OCI-LY7 (cell line): ENCODE measurements at regions not wholly inside any gene's neighbourhood (a gene's known extent, or its start where the extent isn't known, plus 50 kb on each side); places are given as distances from the start of the nearest gene placed in this dataset.
"Not testable (repeated sequence)": the region's sequence is repeated elsewhere in the genome, so short reads cannot be mapped to it uniquely, and the experiment has no call there.

Experiments used
- BruUV-seq: library from RNA; stranded (reverse); fragments of 400-500 nt; replicated peaks from 2 replicates; lab custom pipeline; 2021; lab: Mats Ljungman, UMichigan
- CTCF ChIA-PET: fragments of 300-600 bp; sonication (Branson Sonifier 250); formaldehyde crosslinking; loops from one replicate; lab custom pipeline; 2022; ENCODE audit warnings: antibody characterized with exemption; ENCODE audit not compliant: unreplicated experiment; lab: Charles Lee
- POLR2A ChIA-PET: fragments of 300-600 bp; sonication (Branson Sonifier 250); formaldehyde crosslinking; loops from one replicate; lab custom pipeline; 2022; ENCODE audit warnings: antibody characterized with exemption; lab: Charles Lee
- DNase-seq: peaks from one replicate; pipeline ENCODE4 v3.0.0-alpha.2; 2015; ENCODE audit warnings: low spot score
- H2AFZ ChIP-seq: fragments of 200-600 bp; sonication (generic), shearing (Covaris generic); 2 replicates; pipeline ENCODE4 v1.6.1; 2014; ENCODE audit warnings: mild to moderate bottlenecking, antibody characterized with exemption, low read length, moderate library complexity
- H3K27ac ChIP-seq: fragments of 200-600 bp; sonication (generic); 2 replicates; pipeline ENCODE4 v1.5.1; 2014; ENCODE audit warnings: mixed run types, low read depth, mild to moderate bottlenecking, moderate library complexity, low read length, inconsistent platforms; ENCODE audit not compliant: poor library complexity, severe bottlenecking
- H3K36me3 ChIP-seq: fragments of 200-600 bp; sonication (generic); 2 replicates; pipeline ENCODE4 v1.6.1; 2014; ENCODE audit warnings: mild to moderate bottlenecking, antibody characterized with exemption, low read length, moderate library complexity, mixed read lengths; ENCODE audit not compliant: insufficient read depth
- H3K4me1 ChIP-seq: fragments of 200-600 bp; sonication (generic); 2 replicates; pipeline ENCODE4 v1.5.1; 2014; ENCODE audit warnings: mild to moderate bottlenecking, low read length; ENCODE audit not compliant: insufficient read depth, poor library complexity, severe bottlenecking
- H3K4me2 ChIP-seq: fragments of 200-600 bp; sonication (generic); 2 replicates; pipeline ENCODE4 v1.6.1; 2014; ENCODE audit warnings: mild to moderate bottlenecking, low read length
- H3K4me3 ChIP-seq: fragments of 200-600 bp; sonication (generic); 2 replicates; pipeline ENCODE4 v1.5.1; 2014; ENCODE audit warnings: mild to moderate bottlenecking, low read depth, low read length; ENCODE audit not compliant: poor library complexity, severe bottlenecking
- H3K79me2 ChIP-seq: fragments of 200-600 bp; sonication (generic); 2 replicates; pipeline ENCODE4 v1.6.1; 2016; ENCODE audit warnings: low read depth, mild to moderate bottlenecking, low read length, moderate library complexity, mixed read lengths; ENCODE audit not compliant: insufficient read depth
- H3K9me2 ChIP-seq: fragments of 200-600 bp; sonication (generic); 2 replicates; pipeline ENCODE4 v1.6.1; 2016; ENCODE audit warnings: mild to moderate bottlenecking, low read length, mixed read lengths; ENCODE audit not compliant: insufficient read depth
- H3K9me3 ChIP-seq: fragments of 200-600 bp; sonication (generic); 2 replicates; pipeline ENCODE4 v1.6.1; 2014; ENCODE audit warnings: mild to moderate bottlenecking, mixed run types, low read length, mixed read lengths
- H4K20me1 ChIP-seq: fragments of 200-600 bp; sonication (generic); 2 replicates; pipeline ENCODE4 v1.6.1; 2014; ENCODE audit warnings: mild to moderate bottlenecking, antibody characterized with exemption, low read length, moderate library complexity, mixed read lengths; ENCODE audit not compliant: insufficient read depth
- EZH2phosphoT487 ChIP-seq: fragments of 200-600 bp; sonication (generic); IDR thresholded peaks from 2 replicates; pipeline ENCODE4 v1.6.1; 2018; ENCODE audit warnings: low read depth, borderline replicate concordance, mild to moderate bottlenecking, mixed run types, antibody characterized with exemption, low read length, moderate library complexity, mixed read lengths
- intact Hi-C: fragments of 100-400 bp; cut with micrococcal nuclease; formaldehyde crosslinking; loops from one replicate; pipeline ENCODE4 v1.10.0; 2022; ENCODE audit not compliant: unreplicated experiment
- TF ChIP-seq, protein P1 (sequence below): fragments of 200-600 bp; sonication (generic); conservative IDR thresholded peaks from 2 replicates; pipeline ENCODE4 v1.5.1; 2014; ENCODE audit warnings: mild to moderate bottlenecking, antibody characterized with exemption, low read length, moderate library complexity, mixed read lengths

- Histone ChIP-seq H3K79me2 (no peaks in the 10 kb centered on the region), H3K9me3 (no peaks in the 10 kb centered on the region), H3K4me3 (no peak overlapping the region), H4K20me1 (no peaks in the 10 kb centered on the region), H2AFZ (no peak overlapping the region), H3K9me2 (no peaks in the 10 kb centered on the region), H3K4me2 (no peak overlapping the region), H3K36me3 (no peaks in the 10 kb centered on the region), H3K27ac (no peak overlapping the region), H3K4me1 (no peaks in the 10 kb centered on the region)
- ChIA-PET CTCF (no interaction called here), POLR2A (no interaction called here)
- TF ChIP-seq EZH2phosphoT487: no peak
- TF ChIP-seq, protein P1, sequence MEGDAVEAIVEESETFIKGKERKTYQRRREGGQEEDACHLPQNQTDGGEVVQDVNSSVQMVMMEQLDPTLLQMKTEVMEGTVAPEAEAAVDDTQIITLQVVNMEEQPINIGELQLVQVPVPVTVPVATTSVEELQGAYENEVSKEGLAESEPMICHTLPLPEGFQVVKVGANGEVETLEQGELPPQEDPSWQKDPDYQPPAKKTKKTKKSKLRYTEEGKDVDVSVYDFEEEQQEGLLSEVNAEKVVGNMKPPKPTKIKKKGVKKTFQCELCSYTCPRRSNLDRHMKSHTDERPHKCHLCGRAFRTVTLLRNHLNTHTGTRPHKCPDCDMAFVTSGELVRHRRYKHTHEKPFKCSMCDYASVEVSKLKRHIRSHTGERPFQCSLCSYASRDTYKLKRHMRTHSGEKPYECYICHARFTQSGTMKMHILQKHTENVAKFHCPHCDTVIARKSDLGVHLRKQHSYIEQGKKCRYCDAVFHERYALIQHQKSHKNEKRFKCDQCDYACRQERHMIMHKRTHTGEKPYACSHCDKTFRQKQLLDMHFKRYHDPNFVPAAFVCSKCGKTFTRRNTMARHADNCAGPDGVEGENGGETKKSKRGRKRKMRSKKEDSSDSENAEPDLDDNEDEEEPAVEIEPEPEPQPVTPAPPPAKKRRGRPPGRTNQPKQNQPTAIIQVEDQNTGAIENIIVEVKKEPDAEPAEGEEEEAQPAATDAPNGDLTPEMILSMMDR: no peak
- BruUV-seq: no TSS peak
- no peak for DNase-seq
- intact Hi-C loops: no loop called here
Observed at GRCh38 chr11:71155846-71156245, 96.5 kb downstream of the SHANK2 start.

GRCh38 chr11:71154261-71154805 is 98.0 kb downstream of the SHANK2 start:
- intact Hi-C loops: no loop called here
- TF ChIP-seq EZH2phosphoT487: no peak
- TF ChIP-seq, protein P1: no peak
- Histone ChIP-seq H3K9me3 (no peaks in the 10 kb centered on the region), H4K20me1 (no peaks in the 10 kb centered on the region), H3K9me2 (no peaks in the 10 kb centered on the region), H3K79me2 (no peaks in the 10 kb centered on the region), H2AFZ (no peak overlapping the region), H3K4me3 (no peak overlapping the region), H3K27ac (no peak overlapping the region), H3K4me1 (no peaks in the 10 kb centered on the region), H3K36me3 (no peaks in the 10 kb centered on the region), H3K4me2 (no peak overlapping the region)
- CTCF ChIA-PET: no interaction called here
- DNase-seq: no peak
- POLR2A ChIA-PET: no interaction called here
- BruUV-seq: no TSS peak

- Histone ChIP-seq H3K36me3 (no peaks in the 10 kb centered on the region), H2AFZ (no peak overlapping the region), H3K4me1 (no peaks in the 10 kb centered on the region), H3K79me2 (no peaks in the 10 kb centered on the region), H3K9me3 (no peaks in the 10 kb centered on the region), H3K4me2 (no peak overlapping the region), H3K9me2 (no peaks in the 10 kb centered on the region), H4K20me1 (no peaks in the 10 kb centered on the region), H3K27ac (no peak overlapping the region), H3K4me3 (no peak overlapping the region)
- intact Hi-C loops: no loop called here
- BruUV-seq: no TSS peak
- POLR2A ChIA-PET: no interaction called here
- CTCF ChIA-PET: no interaction called here
- TF ChIP-seq EZH2phosphoT487: no peak
- TF ChIP-seq, protein P1: no peak
- DNase-seq: no peak
Observed at GRCh38 chr11:71153005-71153390, 99.4 kb downstream of the SHANK2 start.

- H3K4me3 ChIP-seq, H2AFZ ChIP-seq, H3K4me2 ChIP-seq, CTCF ChIA-PET, H4K20me1 ChIP-seq, H3K36me3 ChIP-seq, BruUV-seq, H3K27ac ChIP-seq, POLR2A ChIA-PET, H3K4me1 ChIP-seq, DNase-seq, intact Hi-C loops, H3K9me3 ChIP-seq, H3K9me2 ChIP-seq, H3K79me2 ChIP-seq: not testable (repeated sequence)
Observed at GRCh38 chr11:71152312-71153004, 99.9 kb downstream of the SHANK2 start.
